SK-N-SH treated with all-trans-retinoic acid at 6 μM for 48 hours (cell line): ENCODE measurements at regions not wholly inside any gene's neighbourhood (a gene's known extent, or its start where the extent isn't known, plus 50 kb on each side); places are given as distances from the start of the nearest gene placed in this dataset.

Source experiments
- ARNTL ChIP-seq: fragments of 450-650 bp; formaldehyde crosslinking; IDR thresholded peaks from 2 replicates; pipeline ENCODE4 v1.5.0; 2020; ENCODE audit warnings: low read depth, mild to moderate bottlenecking, moderate library complexity, borderline replicate concordance
- BACH2 ChIP-seq: fragments of 250-450 bp; sonication (Bioruptor Pico); IDR thresholded peaks from 2 replicates; pipeline ENCODE4 v1.9.0; 2021; ENCODE audit warnings: mild to moderate bottlenecking, borderline replicate concordance
- CSRNP3 ChIP-seq: fragments of 250-450 bp; sonication (Bioruptor Pico); IDR thresholded peaks from 2 replicates; pipeline ENCODE4 v1.5.1; 2021; ENCODE audit warnings: mild to moderate bottlenecking, moderate library complexity
- OSR1 ChIP-seq: fragments of 250-450 bp; sonication (Bioruptor Pico); IDR thresholded peaks from 2 replicates; pipeline ENCODE4 v1.8.0; 2022; ENCODE audit warnings: moderate library complexity, mild to moderate bottlenecking, inconsistent platforms
- PATZ1 ChIP-seq: fragments of 250-450 bp; sonication (Bioruptor Pico); IDR thresholded peaks from 2 replicates; pipeline ENCODE4 v1.8.0; 2020; ENCODE audit warnings: mild to moderate bottlenecking, moderate library complexity, borderline replicate concordance
- TOX ChIP-seq: fragments of 250-450 bp; sonication (Bioruptor Pico); IDR thresholded peaks from 2 replicates; pipeline ENCODE4 v1.8.0; 2021; ENCODE audit warnings: mild to moderate bottlenecking, moderate library complexity, borderline replicate concordance
- TSHZ2 ChIP-seq: fragments of 250-450 bp; sonication (Bioruptor Pico); IDR thresholded peaks from 2 replicates; pipeline ENCODE4 v1.5.0; 2020; ENCODE audit warnings: mild to moderate bottlenecking, moderate library complexity
- ZFP3 ChIP-seq: fragments of 250-450 bp; sonication (Bioruptor Pico); IDR thresholded peaks from 2 replicates; pipeline ENCODE4 v1.5.0; 2020; ENCODE audit warnings: mild to moderate bottlenecking, moderate library complexity
- ZFP30 ChIP-seq: fragments of 450-650 bp; formaldehyde crosslinking; IDR thresholded peaks from 2 replicates; pipeline ENCODE4 v1.5.0; 2022; ENCODE audit warnings: mild to moderate bottlenecking, moderate library complexity
- ZNF565 ChIP-seq: fragments of 450-650 bp; formaldehyde crosslinking; conservative IDR thresholded peaks from 2 replicates; pipeline ENCODE4 v1.5.0; 2020; ENCODE audit warnings: low read depth, mild to moderate bottlenecking, moderate library complexity
- ZNF8 ChIP-seq: fragments of 450-650 bp; formaldehyde crosslinking; IDR thresholded peaks from 2 replicates; pipeline ENCODE4 v1.5.0; 2020; ENCODE audit warnings: mild to moderate bottlenecking, moderate library complexity

GRCh38 chr1:95578462-95578861, 344.5 kb downstream of the RWDD3 start:
- TF ChIP-seq BACH2 (CRISPR knock-in tag) (no peak), TOX (CRISPR knock-in tag) (no peak), CSRNP3 (no peak), TSHZ2 (CRISPR knock-in tag) (no peak), PATZ1 (CRISPR knock-in tag) (no peak), ZNF565 (no peak), ARNTL (CRISPR knock-in tag) (no peak), ZFP3 (no peak), ZNF8 (CRISPR knock-in tag) (no peak), ZFP30 (CRISPR knock-in tag) (no peak), OSR1 (CRISPR knock-in tag) (no peak)
